ENCODE measurements at regions not wholly inside any gene's neighbourhood (a gene's known extent, or its start where the extent isn't known, plus 50 kb on each side); places are given as distances from the start of the nearest gene placed in this dataset.

DNA sequence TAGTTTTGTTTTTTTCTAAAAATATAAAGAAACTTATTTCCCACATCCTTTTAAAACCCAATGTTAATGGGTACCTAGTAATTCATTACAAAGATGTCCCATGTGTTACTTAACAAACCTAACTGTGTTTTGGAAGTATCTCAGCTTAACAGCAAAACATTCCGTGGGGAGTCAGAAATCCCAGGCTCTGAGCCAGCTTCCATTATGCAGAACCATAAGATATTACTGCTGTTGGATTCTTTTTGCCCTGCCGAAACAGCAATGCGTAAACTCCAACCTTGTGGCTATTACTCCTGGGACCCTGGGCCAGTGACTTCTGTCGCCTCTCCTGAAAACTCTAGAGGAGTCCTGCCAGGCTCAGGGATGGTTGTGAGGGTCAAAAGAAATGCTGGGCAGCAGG is 174.1 kb downstream of the UXS1 start:
- 68 to 71% methylated on average over 4 of the region's 4 CpGs for WGBS, 2 donors
- Histone ChIP-seq H3K36me3 (no peaks in the 10 kb centered on the region), H3K4me3 (no peak overlapping the region), H3K9me3 (no peaks in the 10 kb centered on the region), H3K27ac (no peak overlapping the region), H3K27me3 (no peaks in the 10 kb centered on the region), H3K4me1 (peaks cover 0 to 2% (median 0%) of the 10 kb centered on the region in 4 donors)
- DNase-seq (no peak), ATAC-seq (ENCODE audit: low FRiP score in 2 of 2) (no peak)
- TF ChIP-seq EP300 (IDR thresholded peaks at IDR 0.05) = no peak
- no peak for TF ChIP-seq POLR2AphosphoS5 (IDR thresholded peaks at IDR 0.05)
- no peak for TF ChIP-seq POLR2A (IDR thresholded peaks at IDR 0.05)
- TF ChIP-seq, protein P1, sequence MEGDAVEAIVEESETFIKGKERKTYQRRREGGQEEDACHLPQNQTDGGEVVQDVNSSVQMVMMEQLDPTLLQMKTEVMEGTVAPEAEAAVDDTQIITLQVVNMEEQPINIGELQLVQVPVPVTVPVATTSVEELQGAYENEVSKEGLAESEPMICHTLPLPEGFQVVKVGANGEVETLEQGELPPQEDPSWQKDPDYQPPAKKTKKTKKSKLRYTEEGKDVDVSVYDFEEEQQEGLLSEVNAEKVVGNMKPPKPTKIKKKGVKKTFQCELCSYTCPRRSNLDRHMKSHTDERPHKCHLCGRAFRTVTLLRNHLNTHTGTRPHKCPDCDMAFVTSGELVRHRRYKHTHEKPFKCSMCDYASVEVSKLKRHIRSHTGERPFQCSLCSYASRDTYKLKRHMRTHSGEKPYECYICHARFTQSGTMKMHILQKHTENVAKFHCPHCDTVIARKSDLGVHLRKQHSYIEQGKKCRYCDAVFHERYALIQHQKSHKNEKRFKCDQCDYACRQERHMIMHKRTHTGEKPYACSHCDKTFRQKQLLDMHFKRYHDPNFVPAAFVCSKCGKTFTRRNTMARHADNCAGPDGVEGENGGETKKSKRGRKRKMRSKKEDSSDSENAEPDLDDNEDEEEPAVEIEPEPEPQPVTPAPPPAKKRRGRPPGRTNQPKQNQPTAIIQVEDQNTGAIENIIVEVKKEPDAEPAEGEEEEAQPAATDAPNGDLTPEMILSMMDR (IDR thresholded peaks at IDR 0.05) = no peak

DNA sequence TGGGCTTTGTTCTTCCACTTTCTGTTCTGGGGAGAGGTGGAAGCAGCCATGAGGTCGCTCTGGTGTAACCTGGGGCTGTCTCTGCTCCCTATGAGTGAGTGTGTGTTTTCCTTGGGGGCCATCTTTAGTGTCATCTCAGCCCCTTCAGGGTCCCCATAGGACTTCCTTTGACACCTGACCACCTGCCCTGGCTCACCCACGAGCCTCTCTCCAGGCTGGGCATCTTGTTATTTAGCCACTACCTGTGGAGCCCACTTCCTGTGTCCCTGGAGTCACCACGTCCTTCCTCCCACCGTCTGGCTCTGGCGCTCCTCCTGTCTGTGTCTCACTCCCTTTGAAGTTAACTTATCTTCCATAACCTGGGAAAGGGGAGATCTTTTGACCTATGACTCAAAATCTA is 176.0 kb downstream of the UXS1 start:
- Histone ChIP-seq H3K27ac (no peak overlapping the region), H3K4me1 (peaks cover 0 to 2% (median 0%) of the 10 kb centered on the region in 4 donors), H3K36me3 (no peaks in the 10 kb centered on the region), H3K4me3 (no peak overlapping the region), H3K9me3 (no peaks in the 10 kb centered on the region), H3K27me3 (no peaks in the 10 kb centered on the region)
- TF ChIP-seq, protein P1 (IDR thresholded peaks at IDR 0.05) = no peak
- TF ChIP-seq POLR2AphosphoS5 (IDR thresholded peaks at IDR 0.05) (no peak), EP300 (IDR thresholded peaks at IDR 0.05) (no peak), POLR2A (IDR thresholded peaks at IDR 0.05) (no peak)
- 52 to 58% methylated on average over 5 of the region's 5 CpGs for WGBS, 2 donors
- ATAC-seq (ENCODE audit: low FRiP score in 2 of 2) = no peak
- DNase-seq = no peak

DNA sequence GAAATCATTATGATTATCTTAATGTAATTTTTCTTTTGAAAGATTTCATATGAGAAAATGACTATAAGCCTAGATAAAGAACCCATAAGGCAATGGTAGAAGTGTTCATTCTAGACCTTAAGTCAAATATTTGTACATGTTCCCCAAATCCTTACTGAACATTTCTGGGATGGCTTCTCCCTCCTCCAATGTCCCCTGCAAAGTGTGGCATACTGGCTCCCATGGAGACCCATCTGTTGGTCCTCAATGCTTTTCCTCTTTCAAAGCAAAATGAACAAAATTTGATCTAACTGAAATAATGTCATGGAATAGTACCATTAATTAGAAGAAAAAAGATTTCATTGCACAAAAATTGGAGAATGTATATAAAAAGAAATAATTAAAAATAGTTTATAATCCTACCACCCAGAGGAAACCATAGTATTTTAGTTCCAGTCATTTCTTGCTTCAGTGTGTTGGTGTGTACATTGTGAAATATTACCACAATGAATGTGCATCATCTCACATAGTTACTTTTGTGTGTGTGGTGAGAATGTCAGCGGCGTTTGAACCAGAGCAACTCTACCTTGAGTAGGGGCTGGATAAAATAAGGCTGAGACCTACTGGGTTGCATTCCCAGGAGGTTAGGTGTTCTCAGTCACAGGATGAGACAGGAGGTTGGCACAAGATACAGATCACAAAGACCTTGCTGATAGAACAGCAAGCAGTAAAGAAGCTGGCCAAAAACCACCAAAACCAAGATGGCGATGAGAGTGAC is 181.3 kb downstream of the UXS1 start:
- no peaks in the 10 kb centered on the region for H3K27me3 ChIP-seq
- TF ChIP-seq POLR2A (IDR thresholded peaks at IDR 0.05) = no peak
- TF ChIP-seq, protein P1 (IDR thresholded peaks at IDR 0.05) = no peak
- no peak for TF ChIP-seq POLR2AphosphoS5 (IDR thresholded peaks at IDR 0.05)
- TF ChIP-seq EP300 (IDR thresholded peaks at IDR 0.05) = no peak
- ATAC-seq (ENCODE audit: low FRiP score in 2 of 2) (no peak), DNase-seq (no peak)
- no peak overlapping the region for H3K27ac ChIP-seq
- no peaks in the 10 kb centered on the region for H3K36me3 ChIP-seq
- H3K9me3 ChIP-seq = peaks cover 0 to 4% (median 2%) of the 10 kb centered on the region in 4 donors
- H3K4me3 ChIP-seq = no peak overlapping the region
- WGBS, 2 donors = 75 to 83% methylated on average over 3 of the region's 3 CpGs
- no peaks in the 10 kb centered on the region for H3K4me1 ChIP-seq

DNA sequence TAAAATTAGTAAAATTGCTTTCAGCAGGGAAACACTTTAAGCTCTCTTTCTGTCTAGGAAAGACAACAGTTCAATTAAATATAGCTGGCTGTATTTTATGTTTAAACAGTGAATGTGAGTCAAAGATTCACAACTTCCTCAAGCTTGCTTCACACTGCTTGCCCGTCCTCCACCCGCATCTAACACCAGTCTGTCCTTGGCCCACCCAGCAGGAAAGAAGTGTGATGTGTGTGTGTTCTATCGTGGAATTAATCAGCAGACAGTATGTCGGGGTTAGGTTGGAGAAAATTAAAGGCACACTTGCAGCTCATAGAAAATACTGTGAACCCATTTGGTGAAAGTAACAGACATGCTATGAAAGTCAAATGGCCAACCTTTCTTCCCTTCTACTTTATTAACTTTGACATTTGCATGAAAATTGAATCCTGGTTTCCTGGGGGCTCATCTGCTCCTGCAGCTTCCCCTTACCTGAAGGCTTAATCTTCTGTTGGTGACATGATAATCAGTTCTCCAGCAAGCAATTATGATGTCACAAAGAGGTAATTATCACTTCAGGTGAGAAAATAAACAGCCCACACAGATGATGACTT is 182.0 kb downstream of the UXS1 start:
- Histone ChIP-seq H3K4me1 (no peaks in the 10 kb centered on the region), H3K36me3 (no peaks in the 10 kb centered on the region), H3K4me3 (no peak overlapping the region), H3K27me3 (no peaks in the 10 kb centered on the region), H3K27ac (no peak overlapping the region), H3K9me3 (peaks cover 0 to 9% (median 8%) of the 10 kb centered on the region in 4 donors)
- 55 to 62% methylated on average over 4 of the region's 4 CpGs for WGBS, 2 donors
- DNase-seq = no peak
- ATAC-seq (ENCODE audit: low FRiP score in 2 of 2) = no peak
- TF ChIP-seq, protein P1 (IDR thresholded peaks at IDR 0.05) = no peak
- TF ChIP-seq POLR2A (IDR thresholded peaks at IDR 0.05) (no peak), EP300 (IDR thresholded peaks at IDR 0.05) (no peak)
